HT1080 (cell line): ENCODE measurements at regions not wholly inside any gene's neighbourhood (a gene's known extent, or its start where the extent isn't known, plus 50 kb on each side); places are given as distances from the start of the nearest gene placed in this dataset.
A peak's percentile ranks its signal among the peaks of the same experiment; 100 is the strongest.

Experiments used
- DNase-seq: peaks from one replicate; pipeline ENCODE4 v3.0.0-alpha.2; 2015; ENCODE audit warnings: low read depth

GRCh38 chr15:91471468-91471867 lies 371.4 kb downstream of the SV2B start:
- DNase-seq = peak; percentile 79

DNA sequence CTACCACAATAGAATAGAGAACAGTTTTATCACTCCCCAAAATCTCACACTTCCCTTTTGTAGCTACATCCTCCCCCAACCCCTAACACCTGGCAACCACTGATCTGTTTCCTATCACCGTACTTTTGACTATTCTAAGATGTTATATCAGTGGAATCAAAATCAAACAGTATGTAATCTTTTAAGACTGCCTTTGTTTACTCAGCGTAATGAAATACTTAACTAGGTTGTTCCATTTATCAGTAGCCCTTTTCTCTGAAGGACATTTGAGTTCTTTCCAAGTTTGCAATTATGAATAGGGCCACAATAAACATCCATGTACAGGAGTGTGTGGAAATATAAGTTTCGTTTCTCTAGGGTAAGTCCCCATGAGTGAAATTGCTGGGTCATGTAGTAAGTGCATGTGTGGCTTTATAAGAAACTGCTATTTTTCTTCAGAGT lies 372.3 kb downstream of the SV2B start:
- no peak for DNase-seq

DNA sequence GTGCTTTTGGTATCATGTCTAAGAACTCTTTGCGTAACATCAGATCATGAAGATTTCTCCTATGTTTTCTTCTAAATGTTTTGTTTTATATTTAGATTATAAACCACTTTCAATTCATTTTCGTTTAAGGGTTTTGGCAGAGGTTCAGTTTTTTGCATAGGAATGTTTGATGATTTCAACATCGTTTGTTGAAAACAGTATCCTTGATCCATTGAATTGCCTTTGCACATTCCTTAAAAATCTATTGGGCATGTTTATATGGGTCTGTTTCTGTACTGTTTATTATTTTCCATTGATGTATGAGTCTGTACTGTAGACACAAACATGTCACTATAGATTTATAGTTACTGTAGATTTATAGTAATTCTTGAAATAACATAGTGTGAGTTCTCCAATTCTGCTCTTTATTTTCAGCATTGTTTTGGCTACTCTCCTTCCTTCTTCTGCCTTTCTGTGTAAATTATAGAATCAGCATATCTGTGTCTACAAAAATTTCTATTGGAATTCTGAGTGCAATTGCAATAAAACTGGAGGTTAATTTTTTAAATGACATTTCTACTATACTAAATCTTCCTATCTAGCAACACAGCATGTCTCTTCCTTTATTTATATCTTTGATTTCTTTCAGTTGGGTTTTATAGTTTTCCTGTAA lies 374.0 kb downstream of the SV2B start:
- DNase-seq = no peak

DNA sequence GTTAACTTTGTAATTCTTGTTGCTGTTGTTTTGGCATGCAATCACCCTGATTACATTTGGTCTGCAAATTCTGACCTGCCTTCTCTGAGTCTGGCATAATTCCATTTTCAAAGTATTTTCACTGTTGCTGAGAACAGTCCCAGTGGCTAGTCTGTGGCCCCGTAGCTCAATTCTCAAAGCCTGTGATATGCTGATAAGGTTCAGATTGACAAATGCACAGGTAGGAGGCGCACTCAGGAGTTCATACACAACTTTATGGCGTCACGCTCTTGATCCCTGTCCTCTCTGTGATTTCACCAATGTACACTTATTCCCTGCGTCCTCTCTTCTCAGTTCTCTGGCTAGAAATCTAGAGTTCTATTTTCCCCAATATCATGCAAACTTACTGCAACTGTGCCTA lies 376.6 kb upstream of the SLCO3A1 start:
- DNase-seq = no peak

GRCh38 chr15:91478717-91479191 lies 374.8 kb upstream of the SLCO3A1 start:
- no peak for DNase-seq

DNA sequence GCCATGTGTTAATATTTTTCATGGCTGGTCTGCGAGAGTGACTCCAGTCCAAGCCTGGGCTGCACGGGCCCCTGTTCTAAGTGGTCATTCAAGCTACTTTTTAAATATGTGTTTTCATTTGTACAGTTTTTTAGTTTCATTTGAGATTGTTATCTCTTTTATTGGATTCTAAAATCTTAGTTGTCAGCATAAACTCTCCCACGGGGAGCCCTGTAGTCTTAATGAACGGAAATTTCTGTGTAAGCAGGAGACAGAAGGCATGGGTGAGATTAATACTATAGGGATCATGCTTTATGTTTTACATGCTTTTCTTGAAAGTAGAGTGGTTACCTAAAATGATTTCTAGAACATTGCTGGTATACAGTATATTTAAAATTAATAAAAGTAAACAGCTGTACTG lies 373.1 kb upstream of the SLCO3A1 start:
- no peak for DNase-seq

- DNase-seq = no peak
Measured at GRCh38 chr15:91482799-91483198, 370.7 kb upstream of the SLCO3A1 start.

DNA sequence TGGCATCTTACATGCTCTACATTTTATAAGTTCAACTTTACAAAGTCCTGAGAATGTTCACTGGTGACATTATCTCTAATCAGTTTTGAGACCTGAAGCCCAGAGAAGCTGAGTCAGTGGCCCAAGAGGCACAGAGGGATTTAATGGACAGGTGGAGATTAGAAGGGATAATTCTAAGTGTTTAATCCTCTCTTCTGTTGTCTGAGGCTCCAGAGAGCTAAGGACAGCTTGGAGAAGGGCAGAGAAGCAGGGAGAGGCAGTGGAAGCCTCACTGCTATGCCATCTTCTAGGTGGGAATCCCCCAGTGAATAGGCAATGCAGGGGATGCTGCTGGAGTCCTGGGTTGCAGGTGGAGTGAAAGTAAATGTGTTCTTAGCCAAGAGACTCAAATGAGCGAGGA lies 369.4 kb upstream of the SLCO3A1 start:
- DNase-seq = no peak

DNA sequence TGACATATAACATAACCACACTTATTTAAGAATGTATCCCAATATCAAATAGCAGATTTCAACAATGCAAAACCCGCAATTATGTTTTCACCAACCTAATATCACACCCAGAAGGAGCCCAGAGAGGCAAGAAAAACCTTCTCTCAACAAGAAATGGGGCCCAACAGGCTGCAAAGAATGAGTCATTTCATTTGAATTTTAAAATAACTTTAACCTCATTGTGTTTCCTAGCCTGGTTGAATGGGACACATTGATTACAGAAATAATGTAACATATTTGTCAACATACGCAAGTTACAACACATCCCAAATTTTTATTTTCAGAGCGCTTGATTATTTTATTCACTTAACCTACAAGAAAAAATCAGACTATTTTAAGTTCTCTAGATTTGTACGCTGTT lies 365.1 kb upstream of the SLCO3A1 start:
- DNase-seq = no peak

DNA sequence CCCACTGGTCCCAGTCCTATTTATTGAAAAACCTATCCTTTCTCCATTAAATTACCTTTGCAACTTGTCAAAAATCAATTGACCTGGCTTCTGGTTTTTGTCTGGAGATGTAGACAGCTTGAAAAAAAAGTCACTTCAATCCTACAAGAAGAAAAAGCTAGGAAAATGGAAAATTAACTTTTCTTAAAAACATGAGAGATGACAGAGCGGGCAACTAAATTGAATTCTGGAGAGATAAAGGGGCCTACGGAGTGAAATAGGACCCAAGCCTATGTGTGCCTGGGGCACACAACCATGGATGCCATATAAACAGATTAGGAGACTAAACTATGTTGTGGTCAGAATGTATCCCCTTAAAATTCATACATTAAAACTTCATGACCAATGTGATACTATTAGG lies 363.3 kb upstream of the SLCO3A1 start:
- DNase-seq = no peak

DNA sequence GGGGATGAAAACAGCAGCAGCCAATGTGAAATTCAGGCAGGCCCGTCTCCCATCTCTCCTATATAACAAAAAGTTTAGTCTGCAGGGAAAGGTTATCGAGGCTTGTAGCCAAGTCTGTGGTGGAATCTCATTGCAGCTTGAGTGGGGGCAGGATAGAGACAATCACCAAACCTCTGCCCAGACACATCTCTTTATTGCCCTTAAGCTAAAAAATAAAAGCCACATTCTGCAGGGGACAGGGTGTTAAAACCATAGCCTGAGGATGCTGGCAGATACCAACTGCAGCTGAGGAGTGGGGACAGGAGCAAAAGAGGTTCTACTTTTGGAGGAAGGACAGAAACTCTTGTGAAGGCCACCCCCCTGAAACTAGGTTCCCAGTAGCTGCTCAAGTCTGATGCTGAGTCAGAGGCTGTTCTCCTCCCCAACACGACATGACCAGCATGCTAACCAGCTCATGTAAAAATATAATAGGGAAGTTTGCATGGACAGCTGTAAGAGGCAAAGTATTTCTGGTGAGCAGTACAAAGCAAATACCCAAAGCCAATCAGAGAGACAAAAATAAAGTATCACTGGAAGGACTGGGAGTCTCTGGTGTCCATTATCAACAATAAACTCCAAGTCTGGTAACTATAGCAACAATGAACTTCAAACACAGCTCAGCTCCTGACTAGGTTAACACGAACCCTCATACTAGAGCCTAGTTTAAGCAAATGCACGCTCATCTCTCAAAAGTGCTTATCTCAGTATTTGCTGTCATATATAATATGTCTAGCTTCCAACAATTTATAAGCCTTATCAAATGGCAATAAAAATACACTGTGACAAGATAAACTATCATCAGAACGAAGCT lies 362.2 kb upstream of the SLCO3A1 start:
- peak; percentile 70 for DNase-seq

- DNase-seq = no peak
Measured at GRCh38 chr15:91496754-91497691, 356.5 kb upstream of the SLCO3A1 start.

DNA sequence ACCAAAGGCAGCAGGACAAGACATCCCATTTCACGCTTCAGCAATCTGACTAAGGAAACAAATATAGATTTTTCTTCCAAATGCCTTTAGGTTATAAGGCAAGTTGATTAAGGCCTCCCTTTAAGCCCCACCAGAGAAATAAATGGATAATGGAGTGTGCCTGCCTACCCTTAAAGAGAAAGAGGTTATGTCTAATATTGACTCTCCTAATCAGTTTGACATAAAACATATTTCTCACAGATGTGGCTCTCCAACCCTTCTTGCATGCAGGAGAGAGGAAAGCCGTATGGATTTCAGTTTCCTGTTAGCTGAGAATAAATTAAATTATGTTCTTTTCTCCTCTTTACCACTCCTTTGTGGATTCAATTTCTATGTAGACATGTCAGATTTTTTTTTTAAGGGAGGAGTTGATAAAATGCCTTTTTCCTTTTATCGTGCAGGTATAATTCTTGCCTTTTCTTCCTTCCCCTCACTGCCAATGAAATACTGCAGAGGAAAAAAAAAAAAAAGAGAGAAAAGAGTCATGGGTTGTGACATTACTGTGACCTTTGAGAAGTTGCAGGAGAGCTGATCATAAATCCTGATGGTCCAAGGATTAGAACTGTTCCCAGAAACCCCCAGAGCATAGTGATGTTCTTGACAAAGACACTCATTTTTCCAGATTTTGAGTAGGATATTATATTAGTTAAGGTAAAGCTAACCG lies 355.3 kb upstream of the SLCO3A1 start:
- DNase-seq = no peak

DNA sequence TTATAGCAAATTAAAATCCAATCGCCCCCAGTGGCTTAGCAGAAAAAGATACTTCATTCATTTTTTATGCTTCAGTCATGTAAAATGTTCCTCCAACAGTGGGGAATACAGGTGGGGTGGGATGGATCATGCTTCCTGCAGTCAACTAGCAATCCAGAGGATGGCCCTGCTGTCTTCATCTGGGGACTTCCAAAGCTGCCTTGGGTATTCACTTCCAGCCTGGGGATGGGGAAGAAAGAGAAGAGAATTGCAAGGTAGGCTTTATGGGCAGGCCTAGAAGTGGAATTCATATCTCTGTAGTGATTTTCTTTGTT lies 354.8 kb upstream of the SLCO3A1 start:
- DNase-seq = no peak

DNA sequence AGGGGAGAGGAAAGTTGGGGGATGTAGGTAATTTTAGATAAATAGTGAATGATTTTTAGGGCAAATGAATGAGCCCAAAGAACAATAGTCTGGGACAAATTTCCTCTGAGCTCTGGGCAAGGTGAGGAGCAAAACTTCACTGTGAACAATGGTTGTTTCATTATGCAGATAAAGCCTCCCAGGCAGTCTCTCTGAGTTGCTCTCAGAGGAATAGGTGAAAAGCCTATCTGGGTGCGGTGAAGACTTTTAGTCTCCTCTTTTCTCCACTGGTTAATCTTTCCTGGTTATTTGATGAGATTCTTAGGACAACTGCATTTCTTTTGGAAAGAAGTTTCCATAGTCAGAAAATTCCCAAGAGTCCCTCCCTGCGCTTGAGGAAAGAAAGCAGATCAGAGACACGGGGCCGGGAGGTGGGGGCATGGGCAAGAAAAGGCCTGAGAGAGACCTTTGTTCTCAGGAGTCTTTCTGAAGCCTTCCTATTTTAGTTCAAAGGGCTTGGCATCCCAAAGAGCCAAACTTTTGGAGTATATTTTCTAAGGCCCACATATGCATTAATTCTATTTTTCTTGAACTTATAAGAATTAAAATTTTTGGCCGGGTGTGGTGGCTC lies 353.6 kb upstream of the SLCO3A1 start:
- no peak for DNase-seq

GRCh38 chr15:91508633-91509032 lies 344.9 kb upstream of the SLCO3A1 start:
- DNase-seq = no peak

DNA sequence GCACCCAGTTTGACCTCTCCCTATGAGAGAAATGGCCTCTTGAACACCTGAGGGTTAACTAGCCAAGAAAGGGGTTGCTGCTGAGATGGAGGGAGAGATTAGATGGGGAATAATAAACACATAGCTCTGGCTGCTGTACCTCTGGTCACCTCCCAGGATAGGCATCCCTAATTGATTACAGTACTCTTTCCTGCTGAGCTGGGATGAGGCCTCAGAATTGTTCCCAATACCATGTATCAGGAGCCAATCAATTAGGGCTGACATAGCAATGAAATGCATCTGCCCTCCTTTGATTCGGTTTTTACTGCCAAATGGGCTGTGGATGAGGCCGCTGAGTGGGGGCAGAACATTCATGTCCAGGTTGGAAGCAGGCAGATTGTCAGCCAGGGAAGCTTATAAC lies 339.4 kb upstream of the SLCO3A1 start:
- DNase-seq = no peak

- peak; percentile 90 for DNase-seq
Measured at GRCh38 chr15:91515188-91515754, 338.2 kb upstream of the SLCO3A1 start.

GRCh38 chr15:91516866-91517265 lies 336.6 kb upstream of the SLCO3A1 start:
- DNase-seq = no peak

DNA sequence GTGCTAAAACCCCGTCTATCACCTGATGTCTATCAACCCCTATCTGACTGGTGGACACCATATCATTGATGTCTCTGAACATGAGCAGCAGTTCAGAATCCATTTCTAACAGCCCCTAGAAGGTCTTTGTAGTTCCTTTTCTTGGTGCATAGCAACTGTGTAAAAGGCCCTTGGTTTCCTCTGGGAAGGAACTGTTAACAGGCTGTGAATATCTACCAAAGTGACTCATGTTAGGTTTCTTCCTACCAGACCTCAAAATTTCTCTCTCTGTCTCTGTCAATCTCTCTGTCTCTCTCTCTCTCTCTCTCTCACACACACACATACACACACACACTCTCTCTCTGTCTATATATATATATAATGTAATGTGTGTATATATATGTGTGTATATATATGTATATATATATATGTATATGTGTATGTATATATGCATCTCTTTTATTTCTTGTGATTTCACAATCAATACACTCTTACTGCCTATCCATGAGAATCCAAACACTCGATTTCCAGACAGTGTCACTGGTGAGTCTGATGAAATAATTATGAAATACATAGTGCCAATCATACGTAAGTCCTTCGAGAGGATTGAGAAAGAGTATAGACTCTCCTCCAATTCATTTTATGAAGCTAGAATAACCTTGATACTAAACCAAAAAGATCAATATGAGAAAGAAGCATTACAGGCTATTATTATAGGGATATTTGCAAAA lies 335.9 kb upstream of the SLCO3A1 start:
- peak; percentile 53 for DNase-seq
